ENCODE measurements at regions not wholly inside any gene's neighbourhood (a gene's known extent, or its start where the extent isn't known, plus 50 kb on each side); places are given as distances from the start of the nearest gene placed in this dataset.

DNA sequence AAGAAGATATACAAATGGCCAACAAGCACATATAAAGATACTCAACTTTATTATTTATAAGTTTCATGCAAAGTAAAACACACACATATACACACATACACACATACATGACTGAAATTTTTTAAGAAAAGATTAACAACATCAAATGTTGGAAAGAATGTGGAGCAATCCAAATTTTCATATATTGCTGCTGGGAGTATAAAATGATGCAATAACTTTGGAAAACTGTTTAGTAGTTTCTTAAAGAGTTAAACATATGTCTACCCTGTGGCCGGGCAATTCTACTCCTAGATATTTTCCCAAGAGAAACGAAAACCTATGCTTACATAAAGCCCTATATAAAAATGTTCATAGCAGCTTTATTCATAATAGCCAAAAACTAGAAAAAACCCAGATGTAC, 99.8 kb upstream of the NR4A3 start:
- TF ChIP-seq, protein P1, sequence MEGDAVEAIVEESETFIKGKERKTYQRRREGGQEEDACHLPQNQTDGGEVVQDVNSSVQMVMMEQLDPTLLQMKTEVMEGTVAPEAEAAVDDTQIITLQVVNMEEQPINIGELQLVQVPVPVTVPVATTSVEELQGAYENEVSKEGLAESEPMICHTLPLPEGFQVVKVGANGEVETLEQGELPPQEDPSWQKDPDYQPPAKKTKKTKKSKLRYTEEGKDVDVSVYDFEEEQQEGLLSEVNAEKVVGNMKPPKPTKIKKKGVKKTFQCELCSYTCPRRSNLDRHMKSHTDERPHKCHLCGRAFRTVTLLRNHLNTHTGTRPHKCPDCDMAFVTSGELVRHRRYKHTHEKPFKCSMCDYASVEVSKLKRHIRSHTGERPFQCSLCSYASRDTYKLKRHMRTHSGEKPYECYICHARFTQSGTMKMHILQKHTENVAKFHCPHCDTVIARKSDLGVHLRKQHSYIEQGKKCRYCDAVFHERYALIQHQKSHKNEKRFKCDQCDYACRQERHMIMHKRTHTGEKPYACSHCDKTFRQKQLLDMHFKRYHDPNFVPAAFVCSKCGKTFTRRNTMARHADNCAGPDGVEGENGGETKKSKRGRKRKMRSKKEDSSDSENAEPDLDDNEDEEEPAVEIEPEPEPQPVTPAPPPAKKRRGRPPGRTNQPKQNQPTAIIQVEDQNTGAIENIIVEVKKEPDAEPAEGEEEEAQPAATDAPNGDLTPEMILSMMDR (conservative IDR thresholded peaks at IDR 0.05; ENCODE audit: low read depth, low read length) = no peak
- TF ChIP-seq EZH2phosphoT487 (IDR thresholded peaks at IDR 0.05; ENCODE audit: borderline replicate concordance, low read length) (no peak), EZH2 (IDR thresholded peaks at IDR 0.05; ENCODE audit: low read length, unreplicated experiment) (no peak)

All from PC-3 (cell line).